Dermis blood vessel endothelial cell (primary cell): ENCODE measurements at regions not wholly inside any gene's neighbourhood (a gene's known extent, or its start where the extent isn't known, plus 50 kb on each side); places are given as distances from the start of the nearest gene placed in this dataset.

Experiments
- DNase-seq: peaks from one replicate; pipeline ENCODE4 v3.0.0; 2010

GRCh38 chr6:40192516-40192915, 258.3 kb upstream of the MOCS1 start:
- DNase-seq = no peak

- no peak for DNase-seq
Observed at GRCh38 chr6:40188931-40189330, 254.7 kb upstream of the MOCS1 start.

GRCh38 chr6:40187535-40188144, 253.4 kb upstream of the MOCS1 start:
- DNase-seq = no peak

DNA sequence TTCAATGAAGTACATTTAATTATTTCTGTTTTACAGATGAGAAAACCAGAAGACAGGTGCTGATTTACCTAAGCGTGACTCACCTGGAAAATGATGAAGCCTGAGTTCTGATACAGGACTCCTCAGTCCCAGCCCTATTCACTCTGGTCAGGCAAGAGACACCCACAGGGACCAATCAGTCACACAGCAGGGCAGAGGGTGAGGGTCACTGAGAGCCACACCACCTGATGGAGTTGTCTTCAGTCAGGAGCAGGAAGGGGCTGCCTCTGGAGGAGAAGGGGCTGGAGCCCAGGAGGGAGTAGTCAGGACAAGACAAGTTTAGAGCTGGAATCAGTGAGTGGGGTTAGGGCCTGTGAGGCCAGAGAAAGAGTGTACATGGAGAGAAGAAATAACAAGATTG, 251.2 kb upstream of the MOCS1 start:
- DNase-seq = no peak

- DNase-seq = no peak
Observed at GRCh38 chr6:40183902-40184301, 249.6 kb upstream of the MOCS1 start.

- DNase-seq = no peak
Observed at GRCh38 chr6:40181367-40181766, 247.1 kb upstream of the MOCS1 start.

- DNase-seq = no peak
Observed at GRCh38 chr6:40180271-40180670, 246.0 kb upstream of the MOCS1 start.

GRCh38 chr6:40179496-40179895, 245.2 kb upstream of the MOCS1 start:
- DNase-seq = no peak

DNA sequence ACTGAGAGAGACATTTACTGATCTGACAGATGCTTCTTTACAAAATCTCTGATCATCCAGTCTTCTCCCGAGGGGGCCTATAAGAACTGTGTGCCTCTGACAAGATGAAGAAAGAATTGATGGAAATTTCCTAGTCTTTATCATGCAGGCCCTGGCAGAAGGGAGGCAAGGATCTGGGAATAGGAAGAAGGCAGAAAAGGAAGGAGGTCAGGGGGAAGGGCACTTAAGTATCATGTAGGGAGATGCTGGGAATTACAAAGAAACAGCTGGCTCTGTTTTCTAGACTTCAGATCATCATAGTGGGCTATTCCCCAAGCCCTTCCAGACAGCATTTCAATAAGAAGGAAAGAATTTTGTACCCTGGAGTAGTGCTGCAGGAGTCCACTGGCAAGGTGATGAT, 243.3 kb upstream of the MOCS1 start:
- no peak for DNase-seq

- DNase-seq = no peak
Observed at GRCh38 chr6:40176152-40176551, 241.9 kb upstream of the MOCS1 start.

GRCh38 chr6:40172272-40172671, 238.0 kb upstream of the MOCS1 start:
- no peak for DNase-seq

- no peak for DNase-seq
Observed at GRCh38 chr6:40171343-40171742, 237.1 kb upstream of the MOCS1 start.

- DNase-seq = no peak
Observed at GRCh38 chr6:40170856-40171255, 236.6 kb upstream of the MOCS1 start.

DNA sequence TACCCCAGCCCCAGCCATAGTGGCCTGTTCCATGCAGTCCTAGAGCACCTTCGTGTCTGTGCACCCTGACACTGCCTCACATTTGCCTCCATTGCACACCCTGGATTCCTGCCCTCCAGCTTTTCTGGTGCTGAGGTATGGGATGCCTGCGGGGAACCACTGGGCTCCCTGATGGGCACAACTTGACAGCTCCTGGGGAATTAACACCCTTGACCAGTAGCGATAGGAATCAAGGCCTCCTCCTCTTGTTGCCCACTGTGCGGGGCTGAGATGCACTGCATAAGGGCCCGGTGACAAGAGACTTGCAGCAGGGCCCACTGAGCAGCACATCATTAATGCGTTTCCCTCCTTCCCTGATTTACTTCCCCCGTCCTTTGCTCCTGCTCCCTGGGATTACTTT, 235.6 kb upstream of the MOCS1 start:
- no peak for DNase-seq

GRCh38 chr6:40166963-40167362, 232.7 kb upstream of the MOCS1 start:
- DNase-seq = no peak

- no peak for DNase-seq
Observed at GRCh38 chr6:40165036-40165709, 230.9 kb upstream of the MOCS1 start.

- no peak for DNase-seq
Observed at GRCh38 chr6:40164345-40164755, 230.1 kb upstream of the MOCS1 start.

DNA sequence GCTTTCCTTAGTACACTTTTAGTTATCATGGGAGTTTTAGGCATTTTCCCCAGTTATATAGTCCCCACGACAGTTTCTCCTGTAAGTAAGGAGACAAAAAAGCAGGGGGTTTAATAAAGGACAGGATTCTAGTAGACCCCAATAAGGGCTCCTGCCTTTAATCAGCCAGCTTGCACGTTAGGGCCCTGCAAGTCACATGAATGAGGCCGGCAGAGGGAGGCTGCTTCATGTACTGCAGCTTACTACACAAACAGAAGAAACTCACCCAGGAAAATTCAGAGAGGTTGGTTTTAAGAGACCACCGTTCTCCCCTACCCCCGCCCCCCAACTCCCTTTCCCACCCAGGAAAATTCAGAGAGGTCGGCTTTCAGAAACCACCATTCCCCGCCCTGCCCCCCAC, 229.7 kb upstream of the MOCS1 start:
- DNase-seq = no peak

GRCh38 chr6:40162074-40162473, 227.8 kb upstream of the MOCS1 start:
- DNase-seq = no peak

- no peak for DNase-seq
Observed at GRCh38 chr6:40160826-40161225, 226.6 kb upstream of the MOCS1 start.

GRCh38 chr6:40159865-40160264, 225.6 kb upstream of the MOCS1 start:
- no peak for DNase-seq

- no peak for DNase-seq
Observed at GRCh38 chr6:40152701-40153436, 218.6 kb upstream of the MOCS1 start.

DNA sequence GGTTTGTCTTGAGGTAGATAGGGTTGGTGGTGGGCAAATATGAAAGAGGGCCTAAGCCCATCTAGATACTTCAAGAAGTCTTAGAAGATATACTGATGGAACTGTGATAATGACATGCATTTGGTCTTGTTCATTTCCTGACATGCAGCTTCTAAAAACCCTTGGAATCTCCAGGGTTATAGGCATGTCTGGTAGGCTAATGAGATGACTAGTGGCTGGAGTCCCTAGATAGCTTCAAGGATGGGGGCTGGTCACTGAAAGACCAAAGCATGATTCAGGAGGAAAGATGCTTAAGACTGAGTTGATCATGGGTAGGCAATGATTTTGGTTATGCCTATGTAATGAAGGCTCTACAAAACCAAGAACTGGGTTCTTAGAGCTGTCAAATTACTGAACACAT, 217.9 kb upstream of the MOCS1 start:
- no peak for DNase-seq

GRCh38 chr6:40148882-40149573, 214.8 kb upstream of the MOCS1 start:
- DNase-seq = no peak
